Ovary (tissue), 7 donors: ENCODE measurements at regions not wholly inside any gene's neighbourhood (a gene's known extent, or its start where the extent isn't known, plus 50 kb on each side); places are given as distances from the start of the nearest gene placed in this dataset.

Experiments used
- DNase-seq, 5 donors: peaks; one replicate each; pipeline ENCODE4 v3.0.0-alpha.2; 2019 to 2020
- H3K27ac ChIP-seq, 2 donors: fragments of 200-600 bp; one replicate each; pipeline versions ENCODE4 v1.5.1 to v1.8.0; 2019 to 2022
- H3K27me3 ChIP-seq: fragments of 200-600 bp; one replicate; pipeline ENCODE4 v1.8.0; 2022
- H3K36me3 ChIP-seq: fragments of 200-600 bp; sonication (generic); one replicate; pipeline ENCODE4 v1.5.1; 2019
- H3K4me1 ChIP-seq: one replicate; pipeline ENCODE4 v1.8.1; 2013; ENCODE audit warnings: mild to moderate bottlenecking, moderate library complexity; ENCODE audit not compliant: insufficient read depth
- H3K4me3 ChIP-seq: fragments of 200-600 bp; sonication (generic); one replicate; pipeline ENCODE4 v1.5.1; 2017
- H3K9me3 ChIP-seq, 2 donors: fragments of 200-600 bp in 1 of 2; sonication (generic) in 1 of 2; one replicate each; pipeline versions ENCODE4 v1.5.1 to v1.8.1; 2013 to 2019; ENCODE audit warnings: mild to moderate bottlenecking in 1 of 2, moderate library complexity in 1 of 2
- CTCF ChIP-seq, 3 donors: fragments of 450-650 bp in 2 of 3; fragments of 200-600 bp in 1 of 3; IDR thresholded peaks; one replicate each; pipeline versions ENCODE4 v1.5.1 to v1.8.0; 2016 to 2022; ENCODE audit warnings: antibody characterized with exemption in 3 of 3, mild to moderate bottlenecking in 1 of 3
- EP300 ChIP-seq: sonication (generic); formaldehyde crosslinking; IDR thresholded peaks from one replicate; pipeline ENCODE4 v1.6.1; 2017; ENCODE audit warnings: antibody characterized with exemption
- POLR2A ChIP-seq: fragments of 450-650 bp; IDR thresholded peaks from one replicate; pipeline ENCODE4 v1.6.1; 2017; ENCODE audit warnings: antibody characterized with exemption, mild to moderate bottlenecking, moderate library complexity
- WGBS, 3 donors: extraction: QIAGEN DNeasy Blood & Tissue Kit in 1 of 3; methylation state at CpG; one replicate each; pipeline versions ENCODE4 v1.1.5 to v1.1.7; 2013 to 2017; 5-methylcytosine and 5-hydroxymethylcytosine counted together
- intact Hi-C, 4 donors: fragments of 100-400 bp; cut with DNase I; formaldehyde crosslinking; loops; one replicate each; pipeline versions ENCODE4 v1.11.0 to v1.15.1; 2022 to 2023
- donor health status: DM: no; HTN: no; CAD: no; lungs with moderate emphysema.
- donor health status: DM: no; HTN: no; CAD: no.
- donor health status: Bipolar disorder and iron deficiency.
- donor health status: DM: no; HTN: no; CAD: no.
- donor health status: DM: yes; HTN: yes; CAD: no.

DNA sequence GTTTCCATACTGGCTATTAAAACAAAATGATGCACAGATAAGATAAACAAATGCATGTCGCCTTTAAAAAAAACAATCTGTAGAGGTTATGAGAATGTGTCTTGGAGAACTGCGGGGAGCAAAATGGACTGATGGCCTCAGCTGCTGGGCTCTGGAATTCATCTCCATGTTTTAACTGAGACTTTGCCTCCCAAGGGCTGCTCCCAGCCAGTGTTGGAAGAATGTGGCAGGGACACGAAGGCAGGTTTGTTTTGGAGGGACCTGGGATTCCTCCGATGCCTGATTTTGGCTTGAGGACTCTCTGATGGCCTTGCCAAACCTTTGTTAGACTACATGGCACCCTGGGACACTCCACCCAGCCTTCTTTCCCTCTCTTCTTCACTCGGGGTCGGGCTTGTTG lies 83.5 kb upstream of the AP1S2 start:
- WGBS, 3 donors, result 68 to 73% (median 73%) methylated on average over 6 of the region's 6 CpGs
- H3K4me3 ChIP-seq, result no peak overlapping the region
- H3K36me3 ChIP-seq, result no peaks in the 10 kb centered on the region
- intact Hi-C loops, result no loop called here
- TF ChIP-seq EP300 (no peak), CTCF (IDR thresholded peaks at IDR 0.05) (no peak), POLR2A (no peak)
- no peaks in the 10 kb centered on the region for H3K4me1 ChIP-seq
- no peak overlapping the region for H3K27ac ChIP-seq
- H3K9me3 ChIP-seq, result no peaks in the 10 kb centered on the region
- H3K27me3 ChIP-seq, result no peaks in the 10 kb centered on the region
- DNase-seq, result no peak

DNA sequence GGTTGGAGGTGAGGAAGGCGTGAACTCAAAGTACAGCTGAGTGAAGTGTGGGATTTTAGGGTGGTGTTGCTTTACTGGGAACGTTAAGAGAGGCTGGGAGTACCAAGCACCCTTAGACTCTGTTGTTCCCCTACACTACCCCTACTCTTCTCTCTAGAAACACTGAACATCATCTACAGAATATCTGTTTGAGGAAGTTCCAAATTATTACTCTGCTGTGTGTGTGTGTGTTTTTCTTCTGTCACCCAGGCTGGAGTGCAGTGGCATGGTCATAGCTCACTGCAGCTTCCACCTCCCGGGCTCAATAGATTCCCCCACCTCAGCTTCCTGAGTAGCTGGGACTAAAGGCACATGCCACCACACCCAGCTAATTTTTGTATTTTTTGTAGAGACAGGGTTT lies 76.7 kb upstream of the AP1S2 start:
- Histone ChIP-seq H3K27me3 (no peaks in the 10 kb centered on the region), H3K36me3 (no peaks in the 10 kb centered on the region), H3K27ac (no peak overlapping the region), H3K4me1 (no peaks in the 10 kb centered on the region), H3K9me3 (no peaks in the 10 kb centered on the region), H3K4me3 (no peak overlapping the region)
- 51 to 53% (median 52%) methylated on average over 3 of the region's 3 CpGs for WGBS, 3 donors
- no peak for DNase-seq
- TF ChIP-seq CTCF (IDR thresholded peaks at IDR 0.05) (no peak), EP300 (no peak)
- intact Hi-C loops, result no loop called here

DNA sequence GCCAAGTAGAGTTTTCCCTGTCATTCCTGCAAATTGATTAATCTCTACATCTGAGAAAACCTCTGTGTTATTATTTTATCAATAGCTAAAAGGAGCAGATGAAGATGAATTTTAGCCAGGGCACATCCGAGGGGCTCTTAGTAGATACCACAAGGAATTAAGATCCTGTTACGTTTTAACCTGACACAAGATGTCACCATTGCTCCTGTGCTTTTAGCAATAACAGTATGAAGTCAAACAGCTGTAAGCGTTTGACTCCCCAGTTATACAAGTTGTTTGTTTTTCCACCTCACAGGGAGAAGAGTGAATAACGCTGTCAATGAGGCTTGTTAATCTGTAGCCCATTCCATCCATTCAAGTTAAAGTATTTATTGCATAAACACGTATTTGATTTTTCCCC lies 76.0 kb upstream of the AP1S2 start:
- no peak for TF ChIP-seq POLR2A
- no peak for TF ChIP-seq EP300
- TF ChIP-seq CTCF (IDR thresholded peaks at IDR 0.05), result no peak
- intact Hi-C loops, result no loop called here
- Histone ChIP-seq H3K27ac (no peak overlapping the region), H3K4me3 (no peak overlapping the region), H3K36me3 (no peaks in the 10 kb centered on the region), H3K27me3 (no peaks in the 10 kb centered on the region), H3K9me3 (no peaks in the 10 kb centered on the region), H3K4me1 (no peaks in the 10 kb centered on the region)
- WGBS, 3 donors, result 12 to 18% (median 13%) methylated on average over 5 of the region's 5 CpGs
- no peak for DNase-seq

DNA sequence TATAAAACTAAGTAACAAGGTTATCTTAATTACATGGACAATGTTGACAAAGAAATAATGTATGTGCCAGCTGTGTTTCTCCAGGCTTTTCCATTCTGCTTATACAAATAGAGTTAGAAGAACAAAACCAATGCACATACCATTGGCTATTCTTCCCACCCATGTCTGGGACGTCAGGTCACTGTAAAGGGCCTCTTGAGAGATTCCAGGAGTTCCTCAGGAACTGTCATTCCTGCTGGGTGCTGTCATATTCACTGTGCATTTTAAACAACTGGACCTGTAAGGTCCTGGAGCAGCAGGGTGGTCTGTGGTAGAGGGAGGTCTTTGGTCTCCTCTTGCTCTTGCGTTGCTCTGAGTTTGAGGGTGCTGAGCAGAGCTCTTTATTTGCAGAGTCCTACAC lies 74.6 kb upstream of the AP1S2 start:
- WGBS, 3 donors, result 28 to 49% (median 33%) methylated on average over 2 of the region's 2 CpGs
- no peak overlapping the region for H3K4me3 ChIP-seq
- intact Hi-C loops, result no loop called here
- H3K27ac ChIP-seq, result no peak overlapping the region
- no peaks in the 10 kb centered on the region for H3K4me1 ChIP-seq
- TF ChIP-seq EP300 (no peak), CTCF (IDR thresholded peaks at IDR 0.05) (no peak), POLR2A (no peak)
- no peaks in the 10 kb centered on the region for H3K36me3 ChIP-seq
- H3K27me3 ChIP-seq, result no peaks in the 10 kb centered on the region
- DNase-seq, result no peak
- H3K9me3 ChIP-seq, result no peaks in the 10 kb centered on the region

GRCh38 chrX:15926622-15927021 lies 72.0 kb upstream of the AP1S2 start:
- H3K36me3 ChIP-seq, result no peaks in the 10 kb centered on the region
- H3K4me3 ChIP-seq, result no peak overlapping the region
- TF ChIP-seq POLR2A, result no peak
- TF ChIP-seq CTCF (IDR thresholded peaks at IDR 0.05), result no peak
- TF ChIP-seq EP300, result no peak
- 71 to 76% (median 75%) methylated on average over 1 of the region's 1 CpG for WGBS, 3 donors
- no peaks in the 10 kb centered on the region for H3K4me1 ChIP-seq
- no peak for DNase-seq
- H3K27me3 ChIP-seq, result no peaks in the 10 kb centered on the region
- H3K27ac ChIP-seq, result no peak overlapping the region
- no peaks in the 10 kb centered on the region for H3K9me3 ChIP-seq
- intact Hi-C loops, result no loop called here
